MG63 (cell line): ENCODE measurements at regions not wholly inside any gene's neighbourhood (a gene's known extent, or its start where the extent isn't known, plus 50 kb on each side); places are given as distances from the start of the nearest gene placed in this dataset.
A peak's percentile ranks its signal among the peaks of the same experiment; 100 is the strongest.

Source experiments
- DNase-seq: peaks from one replicate; pipeline ENCODE4 v3.0.0-alpha.2; 2020
- H3K27me3 ChIP-seq: fragments of 250-450 bp; sonication (Bioruptor Pico); 2 replicates; pipeline ENCODE4 v1.5.1; 2020; ENCODE audit warnings: mild to moderate bottlenecking, moderate library complexity
- H3K36me3 ChIP-seq: fragments of 250-450 bp; sonication (Bioruptor Pico); 2 replicates; pipeline ENCODE4 v1.5.1; 2020; ENCODE audit warnings: mild to moderate bottlenecking, moderate library complexity
- H3K4me3 ChIP-seq: fragments of 250-450 bp; sonication (Bioruptor Pico); 2 replicates; pipeline ENCODE4 v1.5.1; 2020; ENCODE audit warnings: mild to moderate bottlenecking, moderate library complexity
- H3K9me3 ChIP-seq: fragments of 250-450 bp; sonication (Bioruptor Pico); 2 replicates; pipeline ENCODE4 v1.5.1; 2020; ENCODE audit warnings: mild to moderate bottlenecking, moderate library complexity

DNA sequence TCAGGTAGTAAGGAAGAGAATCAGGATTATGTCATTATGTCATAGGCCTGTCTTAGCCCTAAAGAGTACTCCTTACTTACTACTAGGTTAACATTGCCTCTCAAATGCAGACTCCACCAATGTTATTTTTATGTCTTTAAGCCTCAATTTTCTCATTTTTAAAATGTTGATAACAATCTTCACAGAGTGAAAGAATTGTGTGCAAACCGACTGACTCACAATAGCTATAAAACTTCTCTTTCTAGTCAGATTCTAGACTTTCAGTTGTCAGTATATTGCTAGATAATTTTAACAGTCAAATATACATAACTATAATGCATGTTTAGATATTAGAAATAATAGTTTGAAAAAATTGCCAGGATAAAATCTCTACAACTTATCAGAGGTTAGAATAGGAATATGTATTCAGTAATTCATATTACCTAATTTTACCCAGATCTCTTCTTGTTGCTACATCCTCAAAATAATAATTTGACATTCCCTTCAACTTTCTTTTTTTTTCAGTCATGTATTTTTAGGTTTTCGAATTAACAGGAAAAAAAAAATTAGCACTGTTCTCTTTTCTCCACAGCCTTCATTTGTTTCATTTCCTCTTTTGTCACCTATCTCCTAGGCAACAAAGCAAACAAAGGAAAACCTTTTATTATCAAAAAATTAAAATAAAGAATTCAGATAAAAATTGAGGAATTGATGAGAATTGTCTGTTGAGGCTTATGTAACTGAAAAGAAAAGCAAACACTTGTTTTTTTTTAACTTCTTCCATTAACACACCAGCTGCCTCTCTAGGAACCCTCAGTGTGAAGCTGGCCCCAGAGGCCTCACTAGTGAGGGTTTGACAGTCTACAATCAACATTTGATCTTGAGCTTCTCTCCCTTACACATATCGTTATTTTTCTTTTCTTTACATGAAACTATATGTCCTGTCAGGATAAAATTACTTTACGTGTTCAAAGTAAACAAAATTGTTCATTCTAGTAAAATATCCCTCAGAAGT is 279.0 kb downstream of the CALCRL start:
- no peak for DNase-seq
- H3K27me3 ChIP-seq: no peaks in the 10 kb centered on the region
- H3K36me3 ChIP-seq: no peaks in the 10 kb centered on the region
- no peak overlapping the region for H3K4me3 ChIP-seq
- H3K9me3 ChIP-seq: no peaks in the 10 kb centered on the region

DNA sequence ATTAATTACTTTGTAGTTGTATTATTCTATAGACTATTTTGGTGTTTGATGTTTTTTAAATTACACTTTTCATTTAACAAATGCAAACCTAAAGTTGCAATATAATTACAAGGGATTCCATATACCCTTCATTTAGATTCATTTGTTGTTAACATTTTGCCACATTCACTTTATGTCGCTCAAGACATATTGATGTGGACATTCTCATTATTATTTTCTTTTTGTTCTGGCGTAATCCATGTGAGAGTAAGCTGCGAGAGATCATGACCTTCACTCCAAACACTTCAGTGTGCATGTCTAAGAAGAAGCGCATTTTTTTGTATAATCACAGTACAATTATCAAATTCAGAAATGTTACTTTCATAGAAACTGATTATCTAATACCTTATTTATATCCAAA is 280.6 kb downstream of the CALCRL start:
- H3K27me3 ChIP-seq: no peaks in the 10 kb centered on the region
- H3K9me3 ChIP-seq: no peaks in the 10 kb centered on the region
- no peak for DNase-seq
- no peaks in the 10 kb centered on the region for H3K36me3 ChIP-seq
- no peak overlapping the region for H3K4me3 ChIP-seq

DNA sequence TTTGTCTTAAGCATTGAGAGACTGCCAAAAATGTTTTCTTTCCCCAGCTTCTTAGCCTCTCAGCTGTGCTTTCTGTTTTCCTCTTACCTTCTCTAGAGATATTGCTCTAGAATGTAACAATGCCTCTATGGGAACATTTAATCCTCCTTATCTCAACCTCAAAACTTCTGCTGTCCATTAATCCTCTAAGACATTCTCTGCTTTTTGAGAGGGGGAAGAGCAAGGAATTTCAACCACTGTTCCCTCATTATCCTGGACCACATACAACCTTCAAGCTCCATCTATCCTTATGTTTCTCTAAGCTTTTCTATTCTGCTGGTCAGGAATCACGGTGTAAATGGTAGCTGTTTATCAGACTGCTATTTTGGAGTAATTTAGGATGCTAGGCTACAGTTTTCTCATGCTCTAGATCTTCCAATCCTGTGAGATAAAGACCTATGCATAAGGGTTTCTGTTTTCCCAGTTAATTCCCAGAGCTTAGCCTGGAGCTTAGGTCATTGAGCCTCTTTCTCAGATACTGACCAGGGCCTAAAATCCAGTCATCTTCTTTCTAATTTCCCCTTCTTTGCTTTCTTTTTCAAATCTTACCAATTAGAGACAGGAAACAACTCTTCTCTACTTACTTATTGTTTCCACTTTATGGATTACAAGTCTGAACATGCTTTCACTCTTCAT is 282.0 kb downstream of the CALCRL start:
- Histone ChIP-seq H3K4me3 (no peak overlapping the region), H3K36me3 (no peaks in the 10 kb centered on the region), H3K9me3 (no peaks in the 10 kb centered on the region), H3K27me3 (no peaks in the 10 kb centered on the region)
- DNase-seq: no peak

DNA sequence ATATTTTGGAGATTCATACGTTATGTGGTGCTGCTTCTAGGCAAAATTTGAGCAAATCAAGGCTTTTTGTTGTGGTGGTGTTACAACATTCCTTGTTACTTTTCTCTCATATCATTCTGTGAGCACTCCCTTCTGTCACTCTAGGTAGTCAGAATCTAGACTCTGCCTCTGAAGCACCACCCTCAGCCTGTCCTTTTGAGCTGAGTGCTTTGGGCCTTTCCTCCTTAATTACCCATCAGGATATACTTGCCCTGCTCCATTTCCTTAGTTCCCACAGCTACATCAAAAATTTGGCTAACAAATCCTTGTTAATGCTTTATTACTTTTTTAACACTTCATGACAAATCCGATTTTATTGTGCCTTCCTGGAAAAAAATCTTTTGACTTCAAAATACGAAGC is 289.6 kb downstream of the CALCRL start:
- H3K9me3 ChIP-seq: no peaks in the 10 kb centered on the region
- no peak overlapping the region for H3K4me3 ChIP-seq
- no peaks in the 10 kb centered on the region for H3K27me3 ChIP-seq
- DNase-seq: no peak
- H3K36me3 ChIP-seq: no peaks in the 10 kb centered on the region

DNA sequence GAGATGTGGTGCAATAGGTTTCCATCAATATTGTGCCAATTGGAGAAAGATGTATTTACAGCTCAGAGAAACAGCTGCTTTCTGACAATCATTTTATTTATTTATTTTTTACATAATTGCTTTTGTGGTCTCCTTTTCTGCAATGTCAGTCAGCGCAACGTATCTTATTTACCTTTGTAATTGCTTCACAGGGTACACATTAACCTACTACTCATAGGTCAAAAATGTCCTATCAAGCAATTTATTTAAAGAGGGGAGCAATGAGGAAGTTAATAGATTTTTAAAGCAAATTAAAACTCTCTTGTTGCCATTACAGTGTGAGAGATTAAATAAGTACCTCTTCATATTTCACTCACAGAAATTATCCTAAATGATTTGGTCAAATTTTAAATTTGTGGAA is 291.0 kb downstream of the CALCRL start:
- Histone ChIP-seq H3K27me3 (no peaks in the 10 kb centered on the region), H3K36me3 (no peaks in the 10 kb centered on the region), H3K9me3 (no peaks in the 10 kb centered on the region), H3K4me3 (no peak overlapping the region)
- DNase-seq: no peak

DNA sequence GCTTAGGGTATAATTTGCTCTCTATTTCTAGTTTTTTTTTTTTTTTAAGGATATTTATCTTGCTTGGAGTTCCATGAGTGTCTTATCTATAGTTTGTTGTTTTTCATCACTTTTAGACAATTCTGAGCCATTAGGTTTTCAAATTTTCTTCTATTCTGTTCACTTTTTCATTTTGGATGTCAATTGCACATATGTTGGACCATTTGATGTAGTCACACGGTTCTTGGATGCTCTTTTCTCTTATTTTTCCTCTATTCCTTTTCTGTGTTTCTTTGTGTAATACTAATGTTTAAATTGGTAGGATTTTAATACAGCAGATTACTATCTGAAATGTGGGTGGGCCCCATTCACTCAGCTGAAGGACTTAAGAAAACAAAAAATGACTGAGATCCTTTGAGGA is 292.6 kb downstream of the CALCRL start:
- no peak overlapping the region for H3K4me3 ChIP-seq
- no peaks in the 10 kb centered on the region for H3K9me3 ChIP-seq
- DNase-seq: no peak
- H3K36me3 ChIP-seq: no peaks in the 10 kb centered on the region
- no peaks in the 10 kb centered on the region for H3K27me3 ChIP-seq

DNA sequence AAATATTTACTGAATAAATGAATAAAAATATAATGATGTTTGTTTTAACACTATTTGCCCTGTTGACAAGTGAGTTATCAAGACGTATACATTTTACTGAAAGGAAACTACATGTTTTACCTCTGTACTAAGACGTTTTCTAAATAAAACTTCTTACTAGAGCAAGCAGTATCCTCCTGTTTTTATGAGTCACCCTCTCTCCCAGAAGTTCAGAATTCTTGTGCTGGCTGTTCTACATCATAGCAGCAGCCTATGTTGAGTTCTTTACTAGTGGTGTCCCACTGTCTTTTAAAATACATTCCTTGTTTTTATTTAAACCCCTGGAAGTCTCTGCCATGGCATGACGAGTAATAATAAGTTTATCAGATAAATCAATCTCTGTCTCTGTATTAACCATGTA is 297.4 kb downstream of the CALCRL start:
- DNase-seq: no peak
- H3K4me3 ChIP-seq: no peak overlapping the region
- no peaks in the 10 kb centered on the region for H3K36me3 ChIP-seq
- no peaks in the 10 kb centered on the region; the same call in 1 of the 2 replicates for H3K9me3 ChIP-seq
- H3K27me3 ChIP-seq: no peaks in the 10 kb centered on the region

DNA sequence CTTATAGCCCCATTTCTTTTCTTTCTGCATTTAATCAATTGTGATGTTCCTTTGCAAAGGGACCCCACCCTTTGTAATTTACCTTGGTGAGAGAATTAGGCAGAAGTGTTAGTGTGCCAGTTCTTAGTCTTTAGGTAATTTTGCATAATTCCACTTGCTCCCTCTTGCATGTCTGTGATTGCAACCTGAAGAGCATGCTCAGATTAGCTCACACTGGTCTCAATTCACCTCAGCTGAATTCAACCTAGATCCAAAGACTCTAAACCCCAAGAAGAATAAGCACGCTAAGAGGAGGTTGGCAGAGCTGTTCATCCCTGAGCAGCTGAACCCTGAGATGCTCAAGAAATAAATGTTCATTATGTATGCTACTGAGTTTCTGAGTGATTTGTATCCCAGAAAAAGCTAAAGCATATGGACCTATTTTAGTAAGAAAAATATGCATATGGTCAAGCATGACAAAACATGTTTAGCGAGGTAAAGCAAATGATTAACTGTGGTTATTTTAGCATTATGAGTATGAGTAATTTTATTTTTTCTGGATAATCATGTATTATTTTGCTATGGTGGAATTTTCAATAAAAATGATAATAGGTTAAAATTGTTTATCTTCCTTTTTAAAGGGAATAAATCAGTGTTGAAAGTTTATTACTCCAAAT is 299.2 kb upstream of the ZSWIM2 start:
- no peaks in the 10 kb centered on the region; the same call in 1 of the 2 replicates for H3K9me3 ChIP-seq
- no peak overlapping the region for H3K4me3 ChIP-seq
- H3K36me3 ChIP-seq: no peaks in the 10 kb centered on the region
- no peaks in the 10 kb centered on the region for H3K27me3 ChIP-seq
- DNase-seq: no peak

DNA sequence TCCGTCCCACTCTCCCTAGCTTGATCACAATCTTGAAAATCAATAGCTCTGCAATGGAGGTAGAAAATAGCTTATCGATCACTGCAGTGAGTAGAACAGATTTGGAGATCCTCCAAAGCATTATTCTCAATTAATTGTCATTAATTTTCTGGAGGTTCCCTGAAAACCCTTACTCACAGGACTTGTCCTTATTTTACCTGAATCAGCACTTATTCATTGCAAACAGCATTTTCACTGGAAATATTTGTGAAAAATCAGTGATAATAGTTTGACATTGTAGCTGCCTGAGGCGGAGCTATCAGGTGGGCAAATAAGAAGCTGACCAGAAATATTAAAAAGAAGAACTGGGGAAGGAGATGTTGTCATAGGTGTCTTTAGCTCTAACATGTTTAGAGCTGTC is 294.6 kb upstream of the ZSWIM2 start:
- DNase-seq: no peak
- H3K27me3 ChIP-seq: no peaks in the 10 kb centered on the region
- no peak overlapping the region for H3K4me3 ChIP-seq
- no peaks in the 10 kb centered on the region for H3K36me3 ChIP-seq
- no peaks in the 10 kb centered on the region; the same call in 1 of the 2 replicates for H3K9me3 ChIP-seq

DNA sequence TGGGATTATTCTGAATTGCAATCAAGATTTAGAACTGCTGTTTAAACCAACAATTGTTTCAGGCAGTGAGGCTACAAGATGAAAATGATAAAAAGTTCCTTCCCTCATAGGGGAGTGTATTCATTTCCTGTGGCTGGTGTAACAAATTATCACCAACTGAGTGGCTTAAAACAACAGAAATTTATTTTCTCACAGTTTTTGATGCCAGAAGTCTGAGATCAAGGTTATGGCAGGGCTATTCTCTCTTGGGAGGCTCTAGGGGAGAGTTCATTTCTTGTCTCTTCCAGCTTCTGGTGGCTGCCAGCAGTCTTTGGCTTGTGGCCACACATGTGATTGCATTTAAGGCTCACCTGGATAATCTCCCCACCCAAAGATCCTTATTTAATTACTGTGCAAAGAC is 290.5 kb upstream of the ZSWIM2 start:
- Histone ChIP-seq H3K36me3 (no peaks in the 10 kb centered on the region), H3K9me3 (no peaks in the 10 kb centered on the region), H3K27me3 (no peaks in the 10 kb centered on the region), H3K4me3 (no peak overlapping the region)
- no peak for DNase-seq

DNA sequence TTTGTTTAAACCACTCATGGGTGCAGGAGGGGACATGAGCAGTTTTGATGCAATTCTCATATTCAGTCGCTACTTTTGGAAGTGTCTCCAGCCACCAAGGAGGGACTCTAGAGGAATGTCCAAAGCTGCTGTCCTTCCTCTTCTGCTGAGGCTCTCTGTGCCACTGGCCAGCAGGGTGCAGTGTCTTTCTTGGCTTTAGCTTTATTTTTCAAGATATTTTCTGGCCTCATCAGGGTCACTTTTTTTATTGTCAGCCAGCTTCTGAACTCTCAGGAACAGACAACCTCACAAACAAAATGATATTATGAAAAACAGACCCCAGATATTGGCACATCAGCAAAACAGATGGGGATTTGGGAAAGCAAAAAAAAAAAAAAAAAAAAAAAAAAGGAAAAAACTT is 289.3 kb upstream of the ZSWIM2 start:
- no peaks in the 10 kb centered on the region for H3K36me3 ChIP-seq
- H3K4me3 ChIP-seq: no peak overlapping the region
- no peaks in the 10 kb centered on the region for H3K9me3 ChIP-seq
- H3K27me3 ChIP-seq: no peaks in the 10 kb centered on the region
- DNase-seq: peak; percentile 19

DNA sequence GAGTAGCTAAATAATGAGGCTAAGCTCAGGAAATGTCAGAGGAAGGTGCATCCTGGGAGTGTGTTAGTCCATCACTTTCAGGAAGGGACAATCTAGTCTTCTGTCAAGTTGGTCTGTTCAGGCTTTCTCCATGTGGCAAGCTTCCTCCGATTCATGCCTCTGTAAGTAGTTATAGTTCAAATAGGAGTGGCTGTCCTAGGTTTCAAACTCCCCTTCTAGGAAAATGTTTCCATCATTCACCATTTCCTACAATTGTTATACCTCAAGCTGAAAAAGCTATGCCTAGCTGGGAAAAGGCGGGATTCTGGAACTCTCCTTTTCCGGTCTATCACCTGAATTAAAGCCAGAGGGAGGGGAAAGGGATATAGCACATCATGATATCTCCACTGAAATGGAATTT is 287.7 kb upstream of the ZSWIM2 start:
- no peaks in the 10 kb centered on the region for H3K27me3 ChIP-seq
- no peaks in the 10 kb centered on the region for H3K36me3 ChIP-seq
- no peak overlapping the region for H3K4me3 ChIP-seq
- H3K9me3 ChIP-seq: no peaks in the 10 kb centered on the region
- DNase-seq: no peak

DNA sequence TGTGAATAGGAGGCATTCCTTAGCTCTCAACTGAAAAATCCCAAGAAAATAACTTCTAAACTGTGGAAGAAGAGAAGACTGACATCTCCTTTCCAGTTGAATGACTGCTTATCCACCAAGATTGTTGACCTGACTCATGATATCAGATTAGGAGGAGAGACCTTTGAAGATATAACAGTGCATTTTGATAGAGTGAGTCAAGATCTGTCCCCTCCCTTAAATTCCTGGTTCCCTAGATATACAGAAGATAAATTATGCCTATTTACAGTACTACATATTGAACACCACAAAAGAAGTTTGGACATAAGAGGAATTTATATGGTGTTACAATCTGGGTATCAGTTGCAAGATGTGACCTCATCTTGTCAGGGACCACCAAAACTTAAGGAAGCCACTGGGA is 285.3 kb upstream of the ZSWIM2 start:
- no peak for DNase-seq
- Histone ChIP-seq H3K9me3 (no peaks in the 10 kb centered on the region), H3K27me3 (no peaks in the 10 kb centered on the region), H3K4me3 (no peak overlapping the region), H3K36me3 (no peaks in the 10 kb centered on the region)

DNA sequence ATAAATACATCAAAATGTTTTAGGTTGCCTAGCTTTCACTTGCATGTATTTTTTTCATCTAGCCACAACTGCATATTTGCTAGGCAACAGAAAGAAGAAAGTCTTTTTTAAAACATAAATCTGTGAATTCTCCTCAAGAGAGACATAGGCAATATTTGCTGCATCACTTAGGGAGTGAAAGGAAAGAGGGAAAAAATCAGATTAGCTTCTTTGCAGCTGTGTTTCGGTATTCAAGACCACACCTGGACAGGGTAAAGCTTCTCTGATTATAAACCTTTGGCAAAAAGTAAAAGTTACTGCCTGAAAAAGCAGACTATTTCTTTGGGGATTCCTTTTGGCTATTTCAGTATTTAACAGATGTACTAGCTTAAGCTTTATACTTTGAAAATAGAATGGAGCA is 280.9 kb upstream of the ZSWIM2 start:
- no peaks in the 10 kb centered on the region for H3K9me3 ChIP-seq
- H3K36me3 ChIP-seq: no peaks in the 10 kb centered on the region
- H3K4me3 ChIP-seq: no peak overlapping the region
- no peak for DNase-seq
- no peaks in the 10 kb centered on the region for H3K27me3 ChIP-seq

DNA sequence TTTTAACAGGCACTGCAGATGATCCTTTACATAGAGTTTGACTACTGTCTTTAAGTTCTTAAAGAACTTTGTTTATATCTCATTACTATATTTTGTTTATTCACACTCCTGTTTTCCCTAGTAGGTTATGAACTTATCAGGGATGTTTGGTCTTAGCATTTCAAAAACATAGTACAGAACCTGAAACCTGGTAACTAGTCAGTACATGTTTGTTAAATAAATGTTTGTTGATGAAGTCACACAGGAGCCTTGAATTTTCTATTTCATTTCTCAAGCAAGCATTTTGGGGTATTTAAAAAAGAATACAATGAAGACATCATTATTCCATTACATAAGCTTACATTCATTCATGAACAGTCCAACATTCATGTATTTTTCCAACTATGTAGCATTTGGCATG is 280.3 kb upstream of the ZSWIM2 start:
- no peaks in the 10 kb centered on the region for H3K9me3 ChIP-seq
- H3K4me3 ChIP-seq: no peak overlapping the region
- H3K27me3 ChIP-seq: no peaks in the 10 kb centered on the region
- no peak for DNase-seq
- no peaks in the 10 kb centered on the region for H3K36me3 ChIP-seq

DNA sequence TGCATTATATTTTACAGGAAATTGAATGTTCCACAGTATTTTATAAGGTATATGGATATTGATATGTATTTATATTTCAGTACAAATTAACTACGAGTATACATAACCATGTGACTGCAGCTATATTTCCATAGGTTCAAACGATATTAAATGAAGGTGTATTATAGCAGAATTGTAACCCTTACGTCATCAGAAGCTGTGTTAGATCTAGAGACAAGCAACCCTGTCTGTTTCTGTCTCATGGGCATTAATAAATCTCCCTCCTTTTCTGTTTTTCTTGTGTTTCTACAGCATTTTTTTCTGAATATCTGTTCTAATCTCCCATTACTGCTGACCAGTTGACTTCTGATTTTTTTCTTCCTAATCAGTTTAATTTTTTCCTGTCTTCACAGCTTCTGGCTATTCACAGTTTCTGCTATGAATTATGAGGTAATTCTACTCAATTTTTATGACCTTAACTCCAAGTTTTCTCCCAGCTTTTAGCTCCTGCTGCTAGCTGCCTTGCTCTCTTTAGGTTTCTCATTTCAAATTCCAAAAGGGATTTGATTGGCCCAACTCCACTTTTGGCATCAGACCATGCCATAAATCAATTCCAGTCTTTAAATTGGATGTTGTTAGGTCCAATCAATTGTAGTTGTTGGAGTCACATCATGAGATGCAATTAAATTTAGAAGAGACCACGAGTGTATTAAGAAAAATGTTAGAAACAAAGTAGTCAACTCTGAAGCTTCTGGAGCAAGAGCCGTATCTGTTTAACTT is 277.5 kb upstream of the ZSWIM2 start:
- H3K9me3 ChIP-seq: no peaks in the 10 kb centered on the region
- no peaks in the 10 kb centered on the region for H3K27me3 ChIP-seq
- no peaks in the 10 kb centered on the region for H3K36me3 ChIP-seq
- no peak for DNase-seq
- H3K4me3 ChIP-seq: no peak overlapping the region

DNA sequence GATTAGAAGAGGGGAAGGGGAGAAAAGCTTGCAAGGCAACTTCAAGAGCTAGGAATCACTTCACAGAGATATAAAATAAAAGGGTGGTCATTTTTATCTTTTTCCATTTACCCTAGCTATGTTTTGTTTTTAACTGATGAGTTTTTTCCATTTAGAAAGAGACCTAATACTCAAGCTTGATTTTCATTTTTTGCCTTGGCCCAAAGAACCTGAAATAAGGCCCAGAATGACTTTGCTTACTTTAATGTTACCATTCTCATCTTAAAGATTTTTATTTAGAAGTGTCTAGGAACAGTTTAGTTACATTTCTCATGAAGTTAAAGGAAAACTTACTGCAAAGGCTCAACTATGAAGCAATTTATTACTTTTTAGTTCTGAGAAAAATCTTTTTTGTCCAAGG is 276.3 kb upstream of the ZSWIM2 start:
- H3K9me3 ChIP-seq: no peaks in the 10 kb centered on the region
- no peaks in the 10 kb centered on the region for H3K36me3 ChIP-seq
- DNase-seq: no peak
- H3K27me3 ChIP-seq: no peaks in the 10 kb centered on the region
- H3K4me3 ChIP-seq: no peak overlapping the region
